ENCODE measurements at regions not wholly inside any gene's neighbourhood (a gene's known extent, or its start where the extent isn't known, plus 50 kb on each side); places are given as distances from the start of the nearest gene placed in this dataset.

- TF ChIP-seq CTCF (IDR thresholded peaks at IDR 0.05) (no peak), POLR2AphosphoS5 (IDR thresholded peaks at IDR 0.05) (no peak)
Observed at GRCh38 chr14:54182419-54183045, 214.3 kb upstream of the CDKN3 start.

Measured in esophagus muscularis mucosa (tissue), 3 donors.